H1 (cell line): ENCODE measurements at regions not wholly inside any gene's neighbourhood (a gene's known extent, or its start where the extent isn't known, plus 50 kb on each side); places are given as distances from the start of the nearest gene placed in this dataset.

Experiments used
- CTCF ChIA-PET: fragments of 300-600 bp; sonication (Branson Sonifier 250); formaldehyde crosslinking; loops from one replicate; lab custom pipeline; 2021; ENCODE audit not compliant: partially characterized antibody; lab: Charles Lee
- POLR2A ChIA-PET: fragments of 300-600 bp; sonication (Branson Sonifier 250); formaldehyde crosslinking; loops from one replicate; lab custom pipeline; 2021; ENCODE audit warnings: inconsistent platforms; ENCODE audit not compliant: partially characterized antibody; lab: Charles Lee
- DNase-seq, 2 experiments: peaks; one replicate each; pipeline versions ENCODE4 v3.0.0 to v3.0.0-alpha.2; 2010 to 2022; ENCODE audit warnings: low spot score in 2 of 2, low read depth in 1 of 2, mixed read lengths in 1 of 2
- FAIRE-seq: peaks from 2 replicates; lab custom pipeline; 2011; peaks lifted over from hg19 to GRCh38; lab: Jason Lieb, UNC
- H2AFZ ChIP-seq: 2 replicates; pipeline ENCODE4 v1.8.1; 2012; ENCODE audit warnings: low read length, inconsistent platforms
- H2AK5ac ChIP-seq: 2 replicates; pipeline ENCODE4 v1.6.1; 2013; ENCODE audit warnings: low read depth, low read length
- H2BK120ac ChIP-seq: replicated peaks from 2 replicates; pipeline ENCODE3; 2013; ENCODE audit warnings: low read depth, low read length, inconsistent platforms
- H2BK12ac ChIP-seq: 2 replicates; pipeline ENCODE4 v1.6.1; 2013; ENCODE audit warnings: low read depth, low read length
- H2BK15ac ChIP-seq: 2 replicates; pipeline ENCODE4 v1.6.1; 2013; ENCODE audit warnings: low read length
- H2BK20ac ChIP-seq: 2 replicates; pipeline ENCODE4 v1.6.1; 2013; ENCODE audit warnings: low read length
- H2BK5ac ChIP-seq: 2 replicates; pipeline ENCODE4 v1.6.1; 2013; ENCODE audit warnings: low read depth, low read length
- H3K14ac ChIP-seq: 2 replicates; pipeline ENCODE4 v1.6.1; 2013; ENCODE audit warnings: inconsistent platforms; ENCODE audit not compliant: insufficient read length
- H3K18ac ChIP-seq: 2 replicates; pipeline ENCODE4 v1.6.1; 2013; ENCODE audit warnings: low read length; ENCODE audit errors: extremely low read depth
- H3K23ac ChIP-seq: 2 replicates; pipeline ENCODE4 v1.6.1; 2013; ENCODE audit warnings: inconsistent platforms; ENCODE audit not compliant: insufficient read length
- H3K23me2 ChIP-seq: 2 replicates; pipeline ENCODE4 v1.6.1; 2013; ENCODE audit warnings: low read depth, low read length
- H3K27ac ChIP-seq: 2 replicates; pipeline ENCODE4 v1.6.1; 2011; ENCODE audit warnings: low read depth, low read length, inconsistent platforms
- H3K27me3 ChIP-seq, 4 experiments: replicated peaks in 1 of 4; 1 replicate in 1 of 4; 2 replicates in 3 of 4; pipeline versions ENCODE4 v1.6.1 to v1.8.1; 2011 to 2013; ENCODE audit warnings: low read length in 3 of 4, mild to moderate bottlenecking in 3 of 4, inconsistent platforms in 2 of 4, mixed read lengths in 2 of 4, moderate library complexity in 1 of 4; ENCODE audit not compliant: control insufficient read depth in 3 of 4, insufficient read depth in 3 of 4; ENCODE audit errors: extremely low read depth in 1 of 4
- H3K36me3 ChIP-seq, 4 experiments: 2 replicates each; pipeline versions ENCODE4 v1.6.1 to v1.8.1; 2011 to 2013; ENCODE audit warnings: mild to moderate bottlenecking in 4 of 4, low read length in 3 of 4, moderate library complexity in 2 of 4, control low read depth in 1 of 4, inconsistent platforms in 1 of 4; ENCODE audit not compliant: insufficient read depth in 4 of 4, control insufficient read depth in 2 of 4
- H3K4ac ChIP-seq: replicated peaks from 2 replicates; pipeline ENCODE3; 2013; ENCODE audit warnings: low read length, low read depth, mixed read lengths, inconsistent platforms; ENCODE audit not compliant: insufficient read length
- H3K4me1 ChIP-seq, 4 experiments: replicated peaks in 1 of 4; 1 replicate in 1 of 4; 2 replicates in 3 of 4; pipeline versions ENCODE4 v1.6.1 to v1.8.1; 2011 to 2013; ENCODE audit warnings: low read length in 3 of 4, inconsistent platforms in 2 of 4, mixed read lengths in 1 of 4; ENCODE audit not compliant: insufficient read depth in 4 of 4, control insufficient read depth in 3 of 4
- H3K4me2 ChIP-seq, 2 experiments: 2 replicates each; pipeline versions ENCODE4 v1.6.1 to v1.8.1; 2011 to 2013; ENCODE audit warnings: low read depth in 2 of 2, low read length in 2 of 2, control low read depth in 1 of 2, inconsistent platforms in 1 of 2, mild to moderate bottlenecking in 1 of 2; ENCODE audit not compliant: insufficient read depth in 1 of 2
- H3K4me3 ChIP-seq, 4 experiments: fragments of 200-600, 300-600 bp in 1 of 4; sonication (generic), shearing (Covaris generic), sonication (Bioruptor Twin) in 1 of 4; 2 replicates each; pipeline versions ENCODE4 v1.5.1 to v1.8.1; 2011 to 2016; ENCODE audit warnings: low read length in 4 of 4, low read depth in 3 of 4, control low read depth in 2 of 4, inconsistent platforms in 2 of 4, mild to moderate bottlenecking in 2 of 4, mixed read lengths in 1 of 4, moderate library complexity in 1 of 4; ENCODE audit not compliant: insufficient read depth in 2 of 4; ENCODE audit errors: extremely low read depth in 1 of 4
- H3K56ac ChIP-seq: replicated peaks from 2 replicates; pipeline ENCODE3; 2013; ENCODE audit warnings: low read depth, mild to moderate bottlenecking, mixed read lengths, low read length, inconsistent platforms; ENCODE audit not compliant: insufficient read length
- H3K79me1 ChIP-seq: 2 replicates; pipeline ENCODE4 v1.6.1; 2013; ENCODE audit warnings: low read depth, low read length, control low read depth
- H3K79me2 ChIP-seq, 2 experiments: 2 replicates each; pipeline versions ENCODE4 v1.6.1 to v1.8.1; 2012 to 2013; ENCODE audit warnings: low read length in 2 of 2, mild to moderate bottlenecking in 2 of 2, inconsistent platforms in 1 of 2; ENCODE audit not compliant: insufficient read depth in 2 of 2, control insufficient read depth in 1 of 2
- H3K9ac ChIP-seq, 4 experiments: replicated peaks in 1 of 4; 1 replicate in 1 of 4; 2 replicates in 3 of 4; pipeline versions ENCODE4 v1.6.1 to v1.8.1; 2011 to 2013; ENCODE audit warnings: low read depth in 3 of 4, low read length in 3 of 4, control low read depth in 2 of 4, mild to moderate bottlenecking in 2 of 4, moderate library complexity in 2 of 4, inconsistent platforms in 1 of 4; ENCODE audit errors: extremely low read depth in 1 of 4
- H3K9me3 ChIP-seq, 2 experiments: 2 replicates each; pipeline versions ENCODE4 v1.6.1 to v1.8.1; 2012 to 2013; ENCODE audit warnings: mild to moderate bottlenecking in 2 of 2, moderate library complexity in 2 of 2, control low read depth in 1 of 2, inconsistent platforms in 1 of 2, low read depth in 1 of 2, low read length in 1 of 2, mixed read lengths in 1 of 2; ENCODE audit not compliant: insufficient read depth in 2 of 2
- H4K20me1 ChIP-seq, 2 experiments: replicated peaks in 1 of 2; 2 replicates each; pipeline versions ENCODE3 to v1.8.1; 2011 to 2013; ENCODE audit warnings: inconsistent platforms in 2 of 2, low read length in 2 of 2, mild to moderate bottlenecking in 1 of 2; ENCODE audit not compliant: insufficient read depth in 2 of 2, control insufficient read depth in 1 of 2
- H4K5ac ChIP-seq: 2 replicates; pipeline ENCODE4 v1.6.1; 2013; ENCODE audit warnings: low read length, low read depth, mixed read lengths, inconsistent platforms; ENCODE audit not compliant: insufficient read length
- H4K8ac ChIP-seq: 2 replicates; pipeline ENCODE4 v1.8.0; 2013; ENCODE audit warnings: mild to moderate bottlenecking, moderate library complexity, low read length, inconsistent platforms; ENCODE audit not compliant: insufficient read depth; ENCODE audit errors: extremely low read depth
- H4K91ac ChIP-seq: replicated peaks from 2 replicates; pipeline ENCODE3; 2013; ENCODE audit warnings: low read length, mixed read lengths, inconsistent platforms; ENCODE audit not compliant: insufficient read length
- ASH2L ChIP-seq: fragments of 200-600, 300-600 bp; sonication (generic); IDR thresholded peaks from one replicate; pipeline ENCODE4 v1.7.1; 2017; ENCODE audit warnings: low read length
- KDM1A ChIP-seq: fragments of 200-600, 300-600 bp; sonication (generic); IDR thresholded peaks from 2 replicates; pipeline ENCODE4 v1.7.1; 2016; ENCODE audit warnings: mild to moderate bottlenecking, low read length, borderline replicate concordance
- KDM4A ChIP-seq: IDR thresholded peaks from one replicate; pipeline ENCODE4 v1.7.1; 2012; ENCODE audit warnings: low read depth, mild to moderate bottlenecking, moderate library complexity, low read length, inconsistent platforms; ENCODE audit not compliant: severe bottlenecking
- SP1 ChIP-seq: IDR thresholded peaks from 2 replicates; pipeline ENCODE4 v1.6.1; 2011; ENCODE audit warnings: low read depth, low read length
- TAF7 ChIP-seq: optimal IDR thresholded peaks from 2 replicates; pipeline ENCODE3; 2011; ENCODE audit warnings: low read depth, mild to moderate bottlenecking, inconsistent platforms, low read length, moderate library complexity, borderline replicate concordance
- ZNF274 ChIP-seq: IDR thresholded peaks from 2 replicates; pipeline ENCODE4 v1.7.0; 2012; ENCODE audit warnings: low read length, borderline replicate concordance; ENCODE audit errors: extremely low read depth
- WGBS, 2 experiments: shearing (Covaris generic) in 1 of 2; methylation state at CpG; one replicate each; pipeline versions ENCODE4 v1.1.6 to v1.1.7; 2013 to 2015; ENCODE audit warnings: low lambda C conversion rate in 2 of 2, mixed read lengths in 2 of 2, inconsistent platforms in 1 of 2, low coverage in 1 of 2, missing lambda C conversion rate in 1 of 2; ENCODE audit not compliant: insufficient replicate concordance in 2 of 2, insufficient coverage in 1 of 2, insufficient read length in 1 of 2; ENCODE audit errors: extremely low coverage in 1 of 2, missing lambda C conversion rate in 1 of 2; 5-methylcytosine and 5-hydroxymethylcytosine counted together

GRCh38 chr1:57784356-57784755, 360.5 kb upstream of the DAB1 start:
- no peak overlapping the region for H3K4ac ChIP-seq
- CTCF ChIA-PET = interaction anchor here (2.8 kb wide), 1 partner anchor 15 kb away, joined by 19 read pairs; no protein-coding TSS in a partner anchor

More at GRCh38 chr1:57784356-57784755, 360.5 kb upstream of the DAB1 start:
- Histone ChIP-seq H3K14ac (no peak overlapping the region), H2BK15ac (no peak overlapping the region), H2AFZ (no peak overlapping the region), H3K23me2 (no peaks in the 10 kb centered on the region), H2BK5ac (no peak overlapping the region), H4K20me1 (no peaks in the 10 kb centered on the region), H3K79me1 (no peaks in the 10 kb centered on the region), H4K5ac (no peak overlapping the region), H3K9me3 (no peaks in the 10 kb centered on the region), H2BK120ac (no peak overlapping the region), H3K4me3 (no peak overlapping the region), H3K9ac (no peak overlapping the region), H2BK20ac (no peak overlapping the region), H2AK5ac (no peak overlapping the region), H2BK12ac (no peak overlapping the region), H3K56ac (no peak overlapping the region), H3K4me2 (no peak overlapping the region), H4K8ac (no peak overlapping the region), H3K18ac (no peak overlapping the region), H3K23ac (no peak overlapping the region), H3K27me3 (no peaks in the 10 kb centered on the region), H3K27ac (no peak overlapping the region), H3K36me3 (no peaks in the 10 kb centered on the region), H3K4me1 (no peaks in the 10 kb centered on the region), H4K91ac (no peak overlapping the region), H3K79me2 (no peaks in the 10 kb centered on the region)
- DNase-seq (no peak), FAIRE-seq (no peak)
- no peak for TF ChIP-seq TAF7
- no peak for TF ChIP-seq KDM1A
- no peak for TF ChIP-seq ASH2L
- TF ChIP-seq ZNF274 = no peak
- no peak for TF ChIP-seq KDM4A
- TF ChIP-seq SP1 = no peak
- POLR2A ChIA-PET = no interaction called here
- WGBS, 2 experiments = 80% methylated on average over 1 of the region's 1 CpG; no CpG with 5 or more reads in 1 of the 2 experiments
